ENCODE measurements at regions not wholly inside any gene's neighbourhood (a gene's known extent, or its start where the extent isn't known, plus 50 kb on each side); places are given as distances from the start of the nearest gene placed in this dataset.

GRCh38 chr10:28788252-28788651 is 110.9 kb downstream of the BAMBI start:
- no peaks in the 10 kb centered on the region for H3K4me1 ChIP-seq (ENCODE audit: control insufficient read depth, extremely low read depth, insufficient read depth, low read length)
- dilution Hi-C loops (cut with MboI; ENCODE audit: extremely low pct_ligation_motif_present, low sequenced_read_pairs) = no loop called here
- no peak overlapping the region for H3K4me2 ChIP-seq (ENCODE audit: control insufficient read depth, extremely low read depth, insufficient read depth, low read depth, low read length)
- DNase-seq (ENCODE audit: low read depth, low spot score) (no peak), FAIRE-seq (no peak)
- H3K4me3 ChIP-seq (ENCODE audit: control insufficient read depth in 2 of 3, extremely low read depth in 1 of 3, insufficient read depth in 2 of 3, low read depth in 1 of 3, low read length in 3 of 3) = no peak overlapping the region
- H4K20me1 ChIP-seq (ENCODE audit: control insufficient read depth, extremely low read depth, insufficient read depth, low read length) = no peaks in the 10 kb centered on the region
- no peaks in the 10 kb centered on the region for H3K9me1 ChIP-seq (ENCODE audit: control insufficient read depth, extremely low read depth, insufficient read depth, low read length)
- no peaks in the 10 kb centered on the region for H3K27me3 ChIP-seq (ENCODE audit: control insufficient read depth, extremely low read depth, insufficient read depth, low read length)
- H3K36me3 ChIP-seq (ENCODE audit: control insufficient read depth in 2 of 2, extremely low read depth in 1 of 2, insufficient read depth in 2 of 2, low read length in 2 of 2) = no peaks in the 10 kb centered on the region
- TF ChIP-seq CTCF (optimal IDR thresholded peaks at IDR 0.05 in 1 of 3, IDR thresholded peaks at IDR 0.05 in 1 of 3, conservative IDR thresholded peaks at IDR 0.05 in 1 of 3; ENCODE audit: extremely low read depth in 1 of 3, insufficient read depth in 2 of 3, low read length in 3 of 3) (no peak), EZH2 (IDR thresholded peaks at IDR 0.05; ENCODE audit: low read length) (no peak)
- H3K27ac ChIP-seq (ENCODE audit: control insufficient read depth, insufficient read depth, low read length) = no peak overlapping the region
- H2AFZ ChIP-seq (ENCODE audit: control insufficient read depth, low read length) = no peak overlapping the region
- no peak overlapping the region for H3K9ac ChIP-seq (ENCODE audit: control insufficient read depth, extremely low read depth, insufficient read depth, low read length)
- H3K79me2 ChIP-seq (ENCODE audit: control insufficient read depth, insufficient read depth, low read length) = no peaks in the 10 kb centered on the region
- H3K9me3 ChIP-seq (ENCODE audit: control insufficient read depth, low read depth, low read length) = no peaks in the 10 kb centered on the region

GRCh38 chr10:28788762-28789161 is 111.4 kb downstream of the BAMBI start:
- no peaks in the 10 kb centered on the region for H3K9me3 ChIP-seq (ENCODE audit: control insufficient read depth, low read depth, low read length)
- H3K36me3 ChIP-seq (ENCODE audit: control insufficient read depth in 2 of 2, extremely low read depth in 1 of 2, insufficient read depth in 2 of 2, low read length in 2 of 2) = no peaks in the 10 kb centered on the region
- TF ChIP-seq CTCF (optimal IDR thresholded peaks at IDR 0.05 in 1 of 3, IDR thresholded peaks at IDR 0.05 in 1 of 3, conservative IDR thresholded peaks at IDR 0.05 in 1 of 3; ENCODE audit: extremely low read depth in 1 of 3, insufficient read depth in 2 of 3, low read length in 3 of 3) (no peak), EZH2 (IDR thresholded peaks at IDR 0.05; ENCODE audit: low read length) (no peak)
- no peaks in the 10 kb centered on the region for H3K4me1 ChIP-seq (ENCODE audit: control insufficient read depth, extremely low read depth, insufficient read depth, low read length)
- no peak for FAIRE-seq
- H3K79me2 ChIP-seq (ENCODE audit: control insufficient read depth, insufficient read depth, low read length) = no peaks in the 10 kb centered on the region
- H3K27ac ChIP-seq (ENCODE audit: control insufficient read depth, insufficient read depth, low read length) = no peak overlapping the region
- H4K20me1 ChIP-seq (ENCODE audit: control insufficient read depth, extremely low read depth, insufficient read depth, low read length) = no peaks in the 10 kb centered on the region
- H3K9ac ChIP-seq (ENCODE audit: control insufficient read depth, extremely low read depth, insufficient read depth, low read length) = no peak overlapping the region
- no peaks in the 10 kb centered on the region for H3K9me1 ChIP-seq (ENCODE audit: control insufficient read depth, extremely low read depth, insufficient read depth, low read length)
- no peak overlapping the region for H2AFZ ChIP-seq (ENCODE audit: control insufficient read depth, low read length)
- H3K4me3 ChIP-seq (ENCODE audit: control insufficient read depth in 2 of 3, extremely low read depth in 1 of 3, insufficient read depth in 2 of 3, low read depth in 1 of 3, low read length in 3 of 3) = no peak overlapping the region
- no peak for DNase-seq (ENCODE audit: low read depth, low spot score)
- no peak overlapping the region for H3K4me2 ChIP-seq (ENCODE audit: control insufficient read depth, extremely low read depth, insufficient read depth, low read depth, low read length)
- no peaks in the 10 kb centered on the region for H3K27me3 ChIP-seq (ENCODE audit: control insufficient read depth, extremely low read depth, insufficient read depth, low read length)
- dilution Hi-C loops (cut with MboI; ENCODE audit: extremely low pct_ligation_motif_present, low sequenced_read_pairs) = no loop called here
